ENCODE measurements at regions not wholly inside any gene's neighbourhood (a gene's known extent, or its start where the extent isn't known, plus 50 kb on each side); places are given as distances from the start of the nearest gene placed in this dataset.
"Not testable (repeated sequence)": the region's sequence is repeated elsewhere in the genome, so short reads cannot be mapped to it uniquely, and the experiment has no call there.

DNA sequence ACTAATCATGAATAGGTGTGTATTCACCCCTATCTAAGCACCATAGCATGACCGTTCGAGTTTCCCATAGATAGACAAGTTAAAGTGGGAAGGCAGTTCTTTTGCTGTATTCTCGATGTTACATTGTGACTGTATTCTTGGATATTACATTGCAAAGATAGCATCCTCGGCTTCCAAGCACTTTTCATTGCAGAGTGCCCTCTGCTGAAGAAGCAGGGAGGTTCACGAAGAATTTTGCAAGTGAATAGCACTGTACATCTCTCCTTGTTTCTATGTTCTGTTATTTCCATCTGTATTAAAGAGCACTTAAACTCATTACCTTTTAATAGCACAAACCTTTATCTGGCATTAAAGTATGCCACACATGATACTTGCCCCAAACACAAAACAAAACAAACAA is 426.7 kb upstream of the ARX start:
- no peak for DNase-seq

DNA sequence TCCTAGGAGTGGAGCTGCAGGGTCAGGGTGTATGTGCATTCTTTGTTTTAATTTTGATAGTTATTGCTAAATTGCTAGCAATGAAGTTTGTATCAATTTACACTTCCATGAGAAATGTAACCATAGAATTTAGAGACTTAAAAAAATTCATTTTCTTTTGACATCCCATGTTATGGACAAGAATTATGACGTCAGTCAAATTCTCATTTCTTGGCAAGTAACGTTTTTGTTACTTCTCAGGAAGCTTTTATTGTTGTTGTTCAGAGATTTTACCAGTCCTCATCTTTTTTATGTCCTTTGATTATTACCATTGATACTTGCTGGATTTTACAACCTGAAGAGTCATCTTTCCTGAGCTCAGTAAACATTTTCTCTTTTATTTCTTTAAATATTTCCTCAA is 417.5 kb upstream of the ARX start:
- DNase-seq, result no peak

GRCh38 chrX:25432396-25432795 is 416.6 kb upstream of the ARX start:
- no peak for DNase-seq

GRCh38 chrX:25427873-25428555 is 412.2 kb upstream of the ARX start:
- no peak for DNase-seq

GRCh38 chrX:25404163-25404562 is 388.4 kb upstream of the ARX start:
- not testable (repeated sequence) for DNase-seq

- no peak for DNase-seq
Observed at GRCh38 chrX:25389266-25389665, 373.5 kb upstream of the ARX start.

DNA sequence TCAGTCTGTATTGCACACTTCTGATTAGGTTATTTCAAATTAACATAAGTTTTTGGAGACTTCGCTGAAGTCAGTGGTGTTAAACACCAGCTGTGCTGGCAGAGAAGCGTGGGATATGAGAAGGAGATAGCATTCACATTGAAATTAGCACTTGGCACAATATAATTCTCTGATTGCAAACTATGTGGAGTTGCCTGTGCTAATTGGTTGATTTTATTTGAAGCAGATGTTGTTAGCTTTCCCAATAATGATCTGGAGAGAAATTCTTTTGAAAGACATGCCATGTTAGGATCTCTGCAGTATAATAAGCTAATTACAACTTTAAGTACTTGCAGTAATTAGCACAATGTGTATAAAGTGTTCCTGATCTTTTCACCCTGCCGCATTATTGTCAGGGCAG is 367.4 kb upstream of the ARX start:
- no peak for DNase-seq

DNA sequence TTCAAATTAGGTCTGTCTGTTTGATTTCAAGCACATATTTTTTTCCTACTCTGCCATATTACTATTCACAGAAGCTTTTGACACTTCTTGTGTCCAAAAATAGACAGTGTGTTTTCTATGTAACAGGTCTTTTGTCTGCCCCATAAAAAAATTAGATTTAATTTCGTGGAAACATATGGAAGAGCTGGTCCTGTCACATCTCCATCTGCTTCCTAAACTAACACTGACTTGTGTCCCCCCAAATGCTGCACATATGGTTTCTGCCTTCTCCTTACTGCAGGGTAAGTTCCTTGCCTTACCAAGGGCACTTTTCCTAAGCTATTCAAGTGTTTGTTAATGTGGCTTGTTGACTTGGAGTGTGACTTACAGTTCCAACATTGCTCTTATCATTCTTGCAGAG is 340.7 kb upstream of the ARX start:
- no peak for DNase-seq

GRCh38 chrX:25344161-25344936 is 328.6 kb upstream of the ARX start:
- DNase-seq, result peak; percentile 14

DNA sequence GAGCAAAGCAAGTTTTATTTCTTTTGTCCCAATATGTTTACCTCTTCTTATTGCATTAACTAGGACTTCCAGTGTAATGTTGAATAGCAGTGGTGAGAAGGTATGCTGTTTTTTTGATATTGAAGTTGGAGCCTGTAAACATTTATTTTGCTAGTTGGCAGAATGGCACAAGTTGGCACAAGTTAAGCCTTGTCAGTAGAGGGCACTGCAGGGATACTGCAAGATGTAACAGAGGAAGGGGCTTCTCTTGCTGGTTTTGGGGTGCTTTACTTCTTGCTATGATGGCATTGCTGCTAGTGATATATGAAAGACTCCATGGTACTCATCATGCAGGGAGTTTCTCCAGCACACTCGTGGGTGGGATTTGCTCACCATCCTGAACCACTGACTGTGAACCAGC is 327.3 kb upstream of the ARX start:
- no peak for DNase-seq

GRCh38 chrX:25337841-25338240 is 322.1 kb upstream of the ARX start:
- DNase-seq, result no peak

DNA sequence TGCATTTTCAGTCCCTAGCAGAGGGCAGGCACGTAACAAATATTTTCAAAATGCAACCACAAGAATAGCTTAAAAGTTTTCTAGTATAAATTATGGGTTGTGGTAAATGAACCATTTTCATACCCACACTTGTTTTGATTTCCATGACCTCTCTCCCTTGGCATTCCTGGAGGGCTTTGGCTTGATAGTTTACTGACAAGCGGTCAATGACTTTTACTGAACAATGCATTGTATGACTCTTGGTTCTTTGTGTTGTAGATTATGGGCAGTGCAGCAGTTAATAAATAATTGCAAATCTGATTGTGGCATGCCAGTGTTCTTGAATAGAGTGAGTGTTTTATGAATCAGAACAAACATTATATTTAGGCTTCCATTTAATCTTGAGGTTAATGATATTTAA is 285.2 kb upstream of the ARX start:
- DNase-seq, result no peak

- no peak for DNase-seq
Observed at GRCh38 chrX:25296850-25297249, 281.1 kb upstream of the ARX start.

- no peak for DNase-seq
Observed at GRCh38 chrX:25295466-25295865, 279.7 kb upstream of the ARX start.

GRCh38 chrX:25290132-25290531 is 274.4 kb upstream of the ARX start:
- no peak for DNase-seq

DNA sequence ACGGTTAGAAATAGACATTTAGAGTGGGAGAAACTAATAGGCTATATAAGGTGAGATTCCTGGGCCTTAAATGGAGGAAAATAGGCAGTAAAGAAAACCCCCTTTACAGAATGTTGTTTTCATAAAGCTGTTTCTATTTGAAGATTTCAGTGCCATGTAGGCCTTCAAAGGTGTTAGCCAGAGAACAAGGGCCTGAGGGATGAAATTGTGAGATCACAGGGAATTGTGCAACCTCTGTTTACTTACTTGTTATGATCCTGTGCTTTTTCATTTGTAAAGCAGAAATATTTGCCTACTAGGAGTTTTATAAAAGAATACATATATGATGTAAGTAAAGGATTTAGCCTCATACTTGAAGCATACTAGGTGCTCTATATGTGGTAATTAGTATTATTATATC is 272.9 kb upstream of the ARX start:
- no peak for DNase-seq

- DNase-seq, result no peak
Observed at GRCh38 chrX:25287521-25287920, 271.8 kb upstream of the ARX start.

GRCh38 chrX:25285598-25285997 is 269.8 kb upstream of the ARX start:
- DNase-seq, result no peak

DNA sequence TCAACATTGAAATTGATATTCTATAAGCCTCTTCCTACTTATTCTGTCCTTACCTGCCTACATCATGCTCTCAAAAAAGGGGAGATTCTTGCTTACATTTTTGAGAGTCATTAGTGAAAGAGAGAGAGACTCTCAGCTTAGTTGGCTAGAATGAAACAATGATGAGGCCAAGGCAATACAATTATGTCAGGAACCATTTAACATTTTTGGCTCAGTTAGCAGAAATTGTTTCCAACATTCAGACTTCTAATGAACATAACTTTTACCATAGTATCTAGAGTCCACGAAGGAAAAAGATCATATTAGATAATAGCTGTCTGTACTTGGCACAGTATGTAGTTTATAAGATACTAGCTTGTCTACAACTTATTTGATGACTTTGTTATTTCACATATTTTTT is 263.7 kb upstream of the ARX start:
- DNase-seq, result no peak

- DNase-seq, result no peak
Observed at GRCh38 chrX:25278341-25278740, 262.6 kb upstream of the ARX start.

- DNase-seq, result no peak
Observed at GRCh38 chrX:25277574-25277973, 261.8 kb upstream of the ARX start.

GRCh38 chrX:25275159-25275558 is 259.4 kb upstream of the ARX start:
- no peak for DNase-seq

DNA sequence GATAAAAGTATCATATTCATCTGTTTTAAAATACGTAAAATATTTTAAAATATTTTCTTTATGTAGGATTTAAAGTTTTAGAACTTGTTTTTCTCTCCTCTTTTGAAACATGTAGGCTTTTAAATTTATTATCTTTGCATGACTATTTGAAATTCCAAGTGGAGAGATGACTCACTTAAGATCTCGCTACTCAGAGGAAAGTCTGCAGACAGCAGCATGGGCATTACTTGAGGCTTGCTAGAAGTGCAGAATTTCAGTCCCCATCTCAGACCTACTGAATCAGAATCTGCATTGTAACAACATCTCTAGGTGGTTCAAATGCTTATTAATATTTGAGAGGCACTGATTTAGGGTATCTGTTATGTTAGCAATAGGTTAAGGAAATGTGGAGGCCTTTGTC is 225.7 kb upstream of the ARX start:
- no peak for DNase-seq

DNA sequence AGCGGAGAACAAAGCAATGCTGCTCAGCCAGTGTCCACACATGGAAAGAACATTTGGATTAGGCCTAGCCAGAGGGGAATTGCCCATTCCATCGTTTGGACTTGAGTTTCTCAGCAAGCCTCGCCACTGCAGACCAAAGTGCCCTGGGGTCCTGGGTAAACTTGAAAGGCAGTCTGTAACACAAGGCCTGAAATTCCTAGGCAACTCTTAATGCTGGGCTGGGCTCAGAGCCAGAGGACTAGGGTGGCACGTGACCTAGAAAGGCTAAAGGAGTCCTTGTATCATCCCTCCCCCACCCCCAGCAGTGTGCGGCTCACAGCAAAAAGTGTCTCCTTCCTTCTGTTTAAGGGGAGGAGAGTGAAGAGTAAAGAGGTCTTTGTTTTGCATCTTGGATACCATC is 210.4 kb upstream of the ARX start:
- DNase-seq, result no peak

DNA sequence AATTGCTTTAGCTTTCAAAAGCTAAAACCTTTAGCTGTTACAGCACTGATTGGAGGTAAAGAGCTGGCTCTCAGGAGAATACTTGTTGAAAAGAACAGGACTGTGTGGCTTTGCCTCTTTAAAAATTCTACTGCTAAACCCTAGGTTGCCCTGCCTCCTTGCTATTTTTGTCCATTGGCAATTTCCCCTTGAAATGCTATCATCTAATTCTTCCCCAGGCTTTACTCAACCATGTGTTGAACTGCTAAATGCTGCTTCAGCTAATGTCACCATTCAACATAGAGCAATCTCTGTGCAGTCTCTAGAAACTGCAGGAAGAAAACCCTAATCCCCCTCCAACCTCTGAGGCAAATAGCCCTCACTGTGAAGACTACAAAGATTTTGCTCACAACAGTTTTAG is 203.7 kb upstream of the ARX start:
- no peak for DNase-seq
